ENCODE measurements at regions not wholly inside any gene's neighbourhood (a gene's known extent, or its start where the extent isn't known, plus 50 kb on each side); places are given as distances from the start of the nearest gene placed in this dataset.

GRCh38 chr7:42347616-42348015 is 110.6 kb upstream of the GLI3 start:
- H3K4me3 ChIP-seq (replicated peaks in 1 of 2; ENCODE audit: low read depth in 1 of 2, low read length in 2 of 2), result no peak overlapping the region
- H3K36me3 ChIP-seq (ENCODE audit: control insufficient read depth in 1 of 2, insufficient read depth in 2 of 2, low read length in 2 of 2), result no peaks in the 10 kb centered on the region
- H2AFZ ChIP-seq (ENCODE audit: low read depth, low read length, poor library complexity, severe bottlenecking), result no peak overlapping the region
- ChIA-PET CTCF (no interaction called here), RAD21 (ENCODE audit: low non-redundant PET in 1 of 2, low total read pairs in 2 of 2, uncharacterized antibody in 2 of 2, unreplicated experiment in 2 of 2) (no interaction called here), POLR2A (no interaction called here)
- H3K79me2 ChIP-seq (ENCODE audit: insufficient read depth, low read length), result no peaks in the 10 kb centered on the region
- intact Hi-C loops (cut with micrococcal nuclease), result no loop called here
- no TSS peak for BruUV-seq (replicated peaks)
- no peaks in the 10 kb centered on the region for H3K9me2 ChIP-seq (ENCODE audit: insufficient read depth)
- ATAC-seq, result no peak
- H3K4me2 ChIP-seq (ENCODE audit: low read length), result no peak overlapping the region
- no peaks in the 10 kb centered on the region for H3K4me1 ChIP-seq (ENCODE audit: control insufficient read depth in 1 of 2, insufficient read depth in 2 of 2, low read length in 2 of 2)
- no peaks in the 10 kb centered on the region for H3K27me3 ChIP-seq (ENCODE audit: insufficient read depth, low read length)
- H4K20me1 ChIP-seq (ENCODE audit: insufficient read depth), result no peaks in the 10 kb centered on the region
- no peak for TF ChIP-seq RAD21 (IDR thresholded peaks at IDR 0.05; ENCODE audit: low read depth)
- TF ChIP-seq SIN3A (IDR thresholded peaks at IDR 0.05; ENCODE audit: low read depth), result no peak
- no peak for TF ChIP-seq ATF3 (IDR thresholded peaks at IDR 0.05)
- TF ChIP-seq ZBTB33 (IDR thresholded peaks at IDR 0.05; ENCODE audit: extremely low read depth, insufficient replicate concordance, low read length), result no peak
- no peak for TF ChIP-seq EGR1 (IDR thresholded peaks at IDR 0.05; ENCODE audit: low read depth)
- no peak for TF ChIP-seq EZH2phosphoT487 (IDR thresholded peaks at IDR 0.05; ENCODE audit: borderline replicate concordance)
- TF ChIP-seq EZH2 (IDR thresholded peaks at IDR 0.05), result no peak
- H3K27ac ChIP-seq (ENCODE audit: low read depth, low read length), result no peak overlapping the region
- peaks cover 0 to 3% of the 10 kb centered on the region in 2 experiments; a peak in 1 of 4 replicates for H3K9me3 ChIP-seq (ENCODE audit: control insufficient read depth in 1 of 2, insufficient read depth in 1 of 2, low read depth in 1 of 2, low read length in 2 of 2)
- no peak overlapping the region for H3K9ac ChIP-seq (ENCODE audit: low read length)
- no peak for DNase-seq (ENCODE audit: low read depth, low spot score)
